DOHH2 (cell line): ENCODE measurements at regions not wholly inside any gene's neighbourhood (a gene's known extent, or its start where the extent isn't known, plus 50 kb on each side); places are given as distances from the start of the nearest gene placed in this dataset.

Source experiments
- H3F3A ChIP-seq: fragments of 200-600 bp; sonication (generic), shearing (Covaris generic); 2 replicates; pipeline ENCODE4 v1.6.0; 2016; ENCODE audit warnings: antibody characterized with exemption, mild to moderate bottlenecking; ENCODE audit not compliant: control insufficient read depth, insufficient read depth
- H3K27ac ChIP-seq: fragments of 200-600 bp; sonication (generic); 2 replicates; pipeline ENCODE4 v1.5.1; 2014; ENCODE audit warnings: low read depth, mild to moderate bottlenecking, low read length, moderate library complexity
- H3K27me3 ChIP-seq: fragments of 200-600 bp; sonication (generic); 2 replicates; pipeline ENCODE4 v1.6.1; 2014; ENCODE audit warnings: mild to moderate bottlenecking, low read length, mixed read lengths; ENCODE audit not compliant: control insufficient read depth
- H3K36me3 ChIP-seq: fragments of 200-600 bp; sonication (generic); 2 replicates; pipeline ENCODE4 v1.6.1; 2014; ENCODE audit warnings: mild to moderate bottlenecking, low read length, moderate library complexity, mixed read lengths; ENCODE audit not compliant: control insufficient read depth
- H3K4me1 ChIP-seq: fragments of 200-600 bp; sonication (generic); 2 replicates; pipeline ENCODE4 v1.6.1; 2014; ENCODE audit warnings: mild to moderate bottlenecking, low read length, mixed read lengths; ENCODE audit not compliant: control insufficient read depth
- H3K4me2 ChIP-seq: fragments of 200-600 bp; sonication (generic); 2 replicates; pipeline ENCODE4 v1.6.0; 2014; ENCODE audit warnings: mild to moderate bottlenecking, low read length, moderate library complexity
- H3K4me3 ChIP-seq: fragments of 200-600 bp; sonication (generic); 2 replicates; pipeline ENCODE4 v1.5.1; 2014; ENCODE audit warnings: mild to moderate bottlenecking, low read length, mixed read lengths
- H3K79me2 ChIP-seq: fragments of 200-600 bp; sonication (generic); 2 replicates; pipeline ENCODE4 v1.6.1; 2014; ENCODE audit warnings: mild to moderate bottlenecking, low read length, mixed read lengths; ENCODE audit not compliant: control insufficient read depth
- H3K9me2 ChIP-seq: fragments of 200-600 bp; sonication (generic); replicated peaks from 2 replicates; pipeline ENCODE4 v1.6.1; 2014; ENCODE audit warnings: mild to moderate bottlenecking, low read length, mixed read lengths; ENCODE audit not compliant: control insufficient read depth
- H3K9me3 ChIP-seq: fragments of 200-600 bp; sonication (generic); 2 replicates; pipeline ENCODE4 v1.6.1; 2014; ENCODE audit warnings: antibody characterized with exemption, low read length, mixed read lengths; ENCODE audit not compliant: control insufficient read depth, insufficient read depth
- H4K20me1 ChIP-seq: fragments of 200-600 bp; sonication (generic); 2 replicates; pipeline ENCODE4 v1.6.0; 2014; ENCODE audit warnings: low read depth, mild to moderate bottlenecking, antibody characterized with exemption, low read length, moderate library complexity; ENCODE audit not compliant: control insufficient read depth, insufficient read depth
- CTCF ChIP-seq: fragments of 200-600 bp; sonication (generic); IDR thresholded peaks from one replicate; pipeline ENCODE4 v1.5.1; 2014; ENCODE audit warnings: antibody characterized with exemption, mild to moderate bottlenecking, low read depth, low read length; ENCODE audit not compliant: poor library complexity, severe bottlenecking
- EZH2phosphoT487 ChIP-seq: fragments of 200-600 bp; sonication (generic); IDR thresholded peaks from 2 replicates; pipeline ENCODE4 v1.6.1; 2017; ENCODE audit warnings: borderline replicate concordance, mild to moderate bottlenecking, antibody characterized with exemption, low read length, moderate library complexity, mixed read lengths

- no peaks in the 10 kb centered on the region for H3F3A ChIP-seq
- H3K36me3 ChIP-seq, result no peaks in the 10 kb centered on the region
- TF ChIP-seq EZH2phosphoT487 (no peak), CTCF (no peak)
These were observed 315.3 kb upstream of the PRICKLE1 start for GRCh38 chr12:42904683-42905418.

GRCh38 chr12:42903736-42904135 lies 314.2 kb upstream of the PRICKLE1 start:
- no peak for TF ChIP-seq EZH2phosphoT487
- no peak for TF ChIP-seq CTCF
- no peaks in the 10 kb centered on the region for H3K79me2 ChIP-seq
- H3K27me3 ChIP-seq, result no peaks in the 10 kb centered on the region
- no peaks in the 10 kb centered on the region for H3K36me3 ChIP-seq
- H3K4me2 ChIP-seq, result no peak overlapping the region
- no peaks in the 10 kb centered on the region for H3K9me2 ChIP-seq
- H3K4me1 ChIP-seq, result no peaks in the 10 kb centered on the region
- no peaks in the 10 kb centered on the region for H3F3A ChIP-seq
- no peaks in the 10 kb centered on the region for H3K9me3 ChIP-seq
- no peak overlapping the region for H3K27ac ChIP-seq
- no peak overlapping the region for H3K4me3 ChIP-seq
- H4K20me1 ChIP-seq, result no peaks in the 10 kb centered on the region

More at GRCh38 chr12:42904683-42905418, 315.3 kb upstream of the PRICKLE1 start:
- Histone ChIP-seq H3K4me1 (no peaks in the 10 kb centered on the region), H3K79me2 (no peaks in the 10 kb centered on the region), H3K4me3 (no peak overlapping the region), H3K4me2 (no peak overlapping the region), H3K27ac (no peak overlapping the region), H4K20me1 (no peaks in the 10 kb centered on the region), H3K9me2 (no peaks in the 10 kb centered on the region), H3K9me3 (no peaks in the 10 kb centered on the region), H3K27me3 (no peaks in the 10 kb centered on the region)

- no peaks in the 10 kb centered on the region for H3K36me3 ChIP-seq
- no peaks in the 10 kb centered on the region for H4K20me1 ChIP-seq
- TF ChIP-seq CTCF, result no peak
- TF ChIP-seq EZH2phosphoT487, result no peak
- no peak overlapping the region for H3K4me2 ChIP-seq
- no peaks in the 10 kb centered on the region for H3K9me2 ChIP-seq
- no peaks in the 10 kb centered on the region for H3K79me2 ChIP-seq
- no peak overlapping the region for H3K27ac ChIP-seq
- no peaks in the 10 kb centered on the region for H3K4me1 ChIP-seq
- no peaks in the 10 kb centered on the region for H3K27me3 ChIP-seq
- H3K9me3 ChIP-seq, result no peaks in the 10 kb centered on the region
- no peaks in the 10 kb centered on the region for H3F3A ChIP-seq
- no peak overlapping the region for H3K4me3 ChIP-seq
These were observed 312.5 kb upstream of the PRICKLE1 start for GRCh38 chr12:42902001-42902400.
